ENCODE measurements at regions not wholly inside any gene's neighbourhood (a gene's known extent, or its start where the extent isn't known, plus 50 kb on each side); places are given as distances from the start of the nearest gene placed in this dataset.
"Not testable (repeated sequence)": the region's sequence is repeated elsewhere in the genome, so short reads cannot be mapped to it uniquely, and the experiment has no call there.

DNA sequence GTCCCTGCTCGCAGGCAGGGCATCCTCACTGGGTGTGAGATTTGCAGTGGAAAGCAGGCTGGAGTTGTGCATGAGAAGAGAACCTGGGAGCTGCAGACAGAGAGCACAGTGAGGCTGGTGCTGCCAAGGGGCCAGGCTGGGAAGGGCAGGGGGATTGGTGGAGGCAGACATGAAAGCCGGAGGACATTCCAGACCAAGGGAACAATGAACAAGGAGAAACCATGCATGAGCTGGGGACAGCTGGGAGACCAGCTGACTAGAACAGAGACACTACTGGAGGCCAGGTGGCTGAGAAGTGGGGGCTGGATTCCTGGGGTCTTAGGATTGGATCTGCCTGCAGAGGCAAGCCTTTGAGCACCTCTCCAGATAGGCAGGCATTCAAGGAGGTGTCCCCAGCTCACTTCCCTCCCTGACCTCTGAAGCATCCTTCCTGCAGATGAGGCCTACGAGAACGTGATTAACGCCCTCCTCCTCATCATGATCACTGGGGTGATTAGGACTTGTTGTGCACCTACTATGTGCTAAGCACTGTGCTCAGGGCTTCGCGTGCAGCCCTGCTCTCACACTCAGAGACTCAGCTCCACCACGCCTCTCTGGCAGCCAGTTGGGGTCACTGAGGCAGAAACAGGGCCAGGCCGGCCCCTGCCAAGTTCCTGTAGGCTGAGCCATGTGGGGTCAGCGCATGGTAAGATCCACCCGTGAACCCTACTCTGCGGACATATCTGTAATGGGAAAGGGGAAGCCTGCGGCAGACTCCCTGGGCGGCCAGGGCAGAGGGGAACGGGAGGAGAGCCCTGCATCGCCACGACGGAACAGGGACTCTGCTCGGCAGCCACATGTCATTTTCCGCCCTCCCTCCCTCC lies 74.8 kb upstream of the SLC66A3 start:
- Histone ChIP-seq H3K4me3 (ENCODE audit: low read length, poor library complexity, severe bottlenecking) (no peak overlapping the region), H2AFZ (ENCODE audit: low read length) (no peak overlapping the region), H3K79me2 (ENCODE audit: insufficient read depth, low read length) (no peaks in the 10 kb centered on the region), H4K20me1 (ENCODE audit: insufficient read depth, low read length, poor library complexity, severe bottlenecking) (no peaks in the 10 kb centered on the region), H3K9me2 (replicated peaks; ENCODE audit: low read depth, low read length) (no peaks in the 10 kb centered on the region), H3K36me3 (ENCODE audit: insufficient read depth, low read length) (no peaks in the 10 kb centered on the region), H3K27me3 (ENCODE audit: insufficient read depth, low read length, poor library complexity, severe bottlenecking) (no peaks in the 10 kb centered on the region), H3K4me1 (ENCODE audit: insufficient read depth, low read length, poor library complexity, severe bottlenecking) (no peaks in the 10 kb centered on the region), H3F3A (ENCODE audit: low read depth) (no peaks in the 10 kb centered on the region), H3K9me3 (ENCODE audit: insufficient read depth, low read depth, low read length) (no peaks in the 10 kb centered on the region), H3K4me2 (ENCODE audit: low read depth, low read length, poor library complexity, severe bottlenecking) (no peak overlapping the region), H3K9ac (ENCODE audit: low read depth, low read length, poor library complexity, severe bottlenecking) (no peak overlapping the region)
- TF ChIP-seq, protein P1, sequence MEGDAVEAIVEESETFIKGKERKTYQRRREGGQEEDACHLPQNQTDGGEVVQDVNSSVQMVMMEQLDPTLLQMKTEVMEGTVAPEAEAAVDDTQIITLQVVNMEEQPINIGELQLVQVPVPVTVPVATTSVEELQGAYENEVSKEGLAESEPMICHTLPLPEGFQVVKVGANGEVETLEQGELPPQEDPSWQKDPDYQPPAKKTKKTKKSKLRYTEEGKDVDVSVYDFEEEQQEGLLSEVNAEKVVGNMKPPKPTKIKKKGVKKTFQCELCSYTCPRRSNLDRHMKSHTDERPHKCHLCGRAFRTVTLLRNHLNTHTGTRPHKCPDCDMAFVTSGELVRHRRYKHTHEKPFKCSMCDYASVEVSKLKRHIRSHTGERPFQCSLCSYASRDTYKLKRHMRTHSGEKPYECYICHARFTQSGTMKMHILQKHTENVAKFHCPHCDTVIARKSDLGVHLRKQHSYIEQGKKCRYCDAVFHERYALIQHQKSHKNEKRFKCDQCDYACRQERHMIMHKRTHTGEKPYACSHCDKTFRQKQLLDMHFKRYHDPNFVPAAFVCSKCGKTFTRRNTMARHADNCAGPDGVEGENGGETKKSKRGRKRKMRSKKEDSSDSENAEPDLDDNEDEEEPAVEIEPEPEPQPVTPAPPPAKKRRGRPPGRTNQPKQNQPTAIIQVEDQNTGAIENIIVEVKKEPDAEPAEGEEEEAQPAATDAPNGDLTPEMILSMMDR (conservative IDR thresholded peaks at IDR 0.05; ENCODE audit: low read length), result no peak

DNA sequence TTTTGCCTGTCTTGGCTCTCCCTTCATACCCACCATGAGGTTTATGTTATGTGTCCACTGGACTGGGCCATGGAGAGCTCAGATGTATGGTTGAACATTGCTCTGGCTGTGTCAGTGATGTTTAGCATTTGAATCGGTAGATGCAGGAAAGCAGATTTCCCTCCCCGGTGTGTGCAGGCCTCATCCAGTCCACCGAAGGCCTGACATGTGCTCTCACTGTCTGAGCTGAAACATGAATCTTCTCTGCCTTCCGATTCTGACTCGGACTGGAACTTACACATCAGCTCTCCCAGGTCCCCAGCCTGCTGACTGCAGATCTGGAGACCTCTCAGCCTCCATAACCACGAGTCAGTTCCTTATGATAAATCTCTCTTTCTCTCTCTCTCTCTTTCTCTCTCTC lies 72.4 kb upstream of the SLC66A3 start:
- H3K36me3 ChIP-seq (ENCODE audit: insufficient read depth, low read length), result no peaks in the 10 kb centered on the region
- H3K9me3 ChIP-seq (ENCODE audit: insufficient read depth, low read depth, low read length), result no peaks in the 10 kb centered on the region
- H3K4me1 ChIP-seq (ENCODE audit: insufficient read depth, low read length, poor library complexity, severe bottlenecking), result no peaks in the 10 kb centered on the region
- no peaks in the 10 kb centered on the region for H3K79me2 ChIP-seq (ENCODE audit: insufficient read depth, low read length)
- no peak overlapping the region for H2AFZ ChIP-seq (ENCODE audit: low read length)
- H3K4me3 ChIP-seq (ENCODE audit: low read length, poor library complexity, severe bottlenecking), result no peak overlapping the region
- H3K4me2 ChIP-seq (ENCODE audit: low read depth, low read length, poor library complexity, severe bottlenecking), result no peak overlapping the region
- no peaks in the 10 kb centered on the region for H3F3A ChIP-seq (ENCODE audit: low read depth)
- no peak for TF ChIP-seq EZH2phosphoT487 (IDR thresholded peaks at IDR 0.05; ENCODE audit: borderline replicate concordance)
- TF ChIP-seq, protein P1 (conservative IDR thresholded peaks at IDR 0.05; ENCODE audit: low read length), result no peak
- no peaks in the 10 kb centered on the region for H3K9me2 ChIP-seq (replicated peaks; ENCODE audit: low read depth, low read length)
- no peaks in the 10 kb centered on the region for H4K20me1 ChIP-seq (ENCODE audit: insufficient read depth, low read length, poor library complexity, severe bottlenecking)
- H3K9ac ChIP-seq (ENCODE audit: low read depth, low read length, poor library complexity, severe bottlenecking), result no peak overlapping the region
- no peaks in the 10 kb centered on the region for H3K27me3 ChIP-seq (ENCODE audit: insufficient read depth, low read length, poor library complexity, severe bottlenecking)

DNA sequence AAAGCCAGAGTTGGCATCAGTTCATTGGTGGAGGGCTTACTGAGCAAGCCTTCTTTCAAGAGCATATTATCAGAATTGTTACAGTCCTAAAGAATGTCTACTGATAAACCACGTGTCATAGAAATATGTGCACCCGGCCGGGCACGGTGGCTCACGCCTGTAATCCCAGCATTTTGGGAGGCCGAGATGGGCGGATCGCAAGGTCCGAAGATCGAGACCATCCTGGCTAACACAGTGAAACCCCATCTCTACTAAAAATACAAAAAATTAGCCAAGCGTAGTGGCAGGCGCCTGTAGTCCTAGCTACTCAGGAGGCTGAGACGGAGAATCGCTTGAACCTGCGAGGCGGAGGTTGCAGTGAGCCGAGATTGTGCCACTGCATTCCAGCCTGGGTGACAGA lies 66.4 kb upstream of the SLC66A3 start:
- H2AFZ ChIP-seq (ENCODE audit: low read length); H3K4me3 ChIP-seq (ENCODE audit: low read length, poor library complexity, severe bottlenecking); H3K9me2 ChIP-seq (replicated peaks; ENCODE audit: low read depth, low read length); H3K27me3 ChIP-seq (ENCODE audit: insufficient read depth, low read length, poor library complexity, severe bottlenecking); H3K79me2 ChIP-seq (ENCODE audit: insufficient read depth, low read length); H3K4me2 ChIP-seq (ENCODE audit: low read depth, low read length, poor library complexity, severe bottlenecking); H3K36me3 ChIP-seq (ENCODE audit: insufficient read depth, low read length); H3K9me3 ChIP-seq (ENCODE audit: insufficient read depth, low read depth, low read length); H3F3A ChIP-seq (ENCODE audit: low read depth); H4K20me1 ChIP-seq (ENCODE audit: insufficient read depth, low read length, poor library complexity, severe bottlenecking); H3K9ac ChIP-seq (ENCODE audit: low read depth, low read length, poor library complexity, severe bottlenecking); H3K4me1 ChIP-seq (ENCODE audit: insufficient read depth, low read length, poor library complexity, severe bottlenecking): not testable (repeated sequence)

DNA sequence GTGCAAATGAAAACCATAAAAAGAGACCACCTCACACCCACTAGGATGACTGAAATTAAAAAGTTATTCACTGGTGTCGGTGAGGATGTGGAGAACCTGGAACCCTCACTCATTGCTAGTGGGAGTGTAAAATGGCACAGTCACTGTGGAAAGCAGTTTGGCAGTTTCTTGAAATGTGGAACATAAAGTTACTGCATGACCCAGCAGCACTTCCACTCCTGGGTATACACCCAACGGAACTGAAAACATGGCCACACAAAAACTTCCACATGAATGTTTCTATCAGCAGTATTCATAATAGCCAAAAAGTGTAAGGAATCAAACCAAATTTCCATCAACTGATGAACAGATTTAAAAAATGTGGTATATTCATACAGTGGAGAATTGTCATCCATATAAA lies 65.1 kb upstream of the SLC66A3 start:
- no peak for TF ChIP-seq EZH2phosphoT487 (IDR thresholded peaks at IDR 0.05; ENCODE audit: borderline replicate concordance)
- TF ChIP-seq, protein P1 (conservative IDR thresholded peaks at IDR 0.05; ENCODE audit: low read length), result no peak
- H3K9ac ChIP-seq (ENCODE audit: low read depth, low read length, poor library complexity, severe bottlenecking), result no peak overlapping the region
- H3K79me2 ChIP-seq (ENCODE audit: insufficient read depth, low read length), result no peaks in the 10 kb centered on the region
- no peaks in the 10 kb centered on the region for H3K36me3 ChIP-seq (ENCODE audit: insufficient read depth, low read length)
- H3K4me1 ChIP-seq (ENCODE audit: insufficient read depth, low read length, poor library complexity, severe bottlenecking), result no peaks in the 10 kb centered on the region
- H3K9me2 ChIP-seq (replicated peaks; ENCODE audit: low read depth, low read length), result no peaks in the 10 kb centered on the region
- H3K27me3 ChIP-seq (ENCODE audit: insufficient read depth, low read length, poor library complexity, severe bottlenecking), result no peaks in the 10 kb centered on the region
- no peaks in the 10 kb centered on the region for H3K9me3 ChIP-seq (ENCODE audit: insufficient read depth, low read depth, low read length)
- H4K20me1 ChIP-seq (ENCODE audit: insufficient read depth, low read length, poor library complexity, severe bottlenecking), result no peaks in the 10 kb centered on the region
- H3K4me3 ChIP-seq (ENCODE audit: low read length, poor library complexity, severe bottlenecking), result no peak overlapping the region
- no peak overlapping the region for H3K4me2 ChIP-seq (ENCODE audit: low read depth, low read length, poor library complexity, severe bottlenecking)
- H3F3A ChIP-seq (ENCODE audit: low read depth), result no peaks in the 10 kb centered on the region
- no peak overlapping the region for H2AFZ ChIP-seq (ENCODE audit: low read length)
